ENCODE measurements at regions not wholly inside any gene's neighbourhood (a gene's known extent, or its start where the extent isn't known, plus 50 kb on each side); places are given as distances from the start of the nearest gene placed in this dataset.
A peak's percentile ranks its signal among the peaks of the same experiment; 100 is the strongest.

GRCh38 chr3:36312351-36312750, 68.0 kb upstream of the STAC start:
- H3K27me3 ChIP-seq (ENCODE audit: insufficient read depth, low read length, poor library complexity): no peaks in the 10 kb centered on the region
- no peaks in the 10 kb centered on the region for H3K4me1 ChIP-seq (ENCODE audit: control insufficient read depth, low read depth, low read length)
- peak; percentile 65 for DNase-seq
- H2BK15ac ChIP-seq (replicated peaks; ENCODE audit: low read depth): no peak overlapping the region
- no peak overlapping the region for H2AK5ac ChIP-seq (ENCODE audit: low read length)
- H3K56ac ChIP-seq (ENCODE audit: low read length): no peak overlapping the region
- no peak overlapping the region for H3K27ac ChIP-seq (ENCODE audit: low read depth, low read length)
- no peak overlapping the region for H4K8ac ChIP-seq (ENCODE audit: low read depth, low read length)
- no peaks in the 10 kb centered on the region for H3K79me2 ChIP-seq (ENCODE audit: control insufficient read depth, insufficient read depth, low read length)
- H3K4me2 ChIP-seq (ENCODE audit: low read length): no peak overlapping the region
- no peak overlapping the region for H3K4me3 ChIP-seq (ENCODE audit: low read length)
- no peak overlapping the region for H3K4ac ChIP-seq (ENCODE audit: low read depth, low read length)
- H2BK120ac ChIP-seq (ENCODE audit: low read depth, low read length): no peak overlapping the region
- no peak overlapping the region for H4K5ac ChIP-seq (ENCODE audit: low read length)
- H3K9ac ChIP-seq (ENCODE audit: low read length): no peak overlapping the region
- H3K36me3 ChIP-seq (ENCODE audit: control insufficient read depth, insufficient read depth, low read length): no peaks in the 10 kb centered on the region
- no peak overlapping the region for H3K18ac ChIP-seq (ENCODE audit: low read length)
- no peak overlapping the region for H2BK5ac ChIP-seq (ENCODE audit: low read length)
- no peaks in the 10 kb centered on the region for H3K79me1 ChIP-seq (ENCODE audit: low read length)
- H3K23ac ChIP-seq (ENCODE audit: low read length): no peak overlapping the region

GRCh38 chr3:36317915-36318314, 62.4 kb upstream of the STAC start:
- Histone ChIP-seq H3K9ac (ENCODE audit: low read length) (no peak overlapping the region), H3K79me1 (ENCODE audit: low read length) (no peaks in the 10 kb centered on the region), H2BK15ac (replicated peaks; ENCODE audit: low read depth) (no peak overlapping the region), H3K56ac (ENCODE audit: low read length) (no peak overlapping the region), H2BK120ac (ENCODE audit: low read depth, low read length) (no peak overlapping the region), H3K4ac (ENCODE audit: low read depth, low read length) (no peak overlapping the region), H3K4me1 (ENCODE audit: control insufficient read depth, low read depth, low read length) (peaks cover 5% of the 10 kb centered on the region), H3K27me3 (ENCODE audit: insufficient read depth, low read length, poor library complexity) (no peaks in the 10 kb centered on the region), H3K23ac (ENCODE audit: low read length) (no peak overlapping the region), H4K8ac (ENCODE audit: low read depth, low read length) (no peak overlapping the region), H3K27ac (ENCODE audit: low read depth, low read length) (no peak overlapping the region), H3K36me3 (ENCODE audit: control insufficient read depth, insufficient read depth, low read length) (no peaks in the 10 kb centered on the region), H3K4me2 (ENCODE audit: low read length) (no peak overlapping the region), H3K4me3 (ENCODE audit: low read length) (no peak overlapping the region), H3K79me2 (ENCODE audit: control insufficient read depth, insufficient read depth, low read length) (no peaks in the 10 kb centered on the region), H2AK5ac (ENCODE audit: low read length) (no peak overlapping the region), H4K5ac (ENCODE audit: low read length) (no peak overlapping the region), H3K18ac (ENCODE audit: low read length) (no peak overlapping the region), H2BK5ac (ENCODE audit: low read length) (no peak overlapping the region)
- WGBS (ENCODE audit: extremely low coverage, insufficient coverage, low lambda C conversion rate): no CpG with 5 or more reads among the region's 3 CpGs
- DNase-seq: no peak

GRCh38 chr3:36318621-36319200, 61.6 kb upstream of the STAC start:
- Histone ChIP-seq H3K18ac (ENCODE audit: low read length) (peak overlapping the region; percentile 4), H3K79me1 (ENCODE audit: low read length) (no peaks in the 10 kb centered on the region), H2BK120ac (ENCODE audit: low read depth, low read length) (no peak overlapping the region), H3K23ac (ENCODE audit: low read length) (no peak overlapping the region), H3K27ac (ENCODE audit: low read depth, low read length) (no peak overlapping the region), H3K4me1 (ENCODE audit: control insufficient read depth, low read depth, low read length) (peaks cover 5% of the 10 kb centered on the region), H3K4me2 (ENCODE audit: low read length) (no peak overlapping the region), H3K4me3 (ENCODE audit: low read length) (no peak overlapping the region), H2BK15ac (replicated peaks; ENCODE audit: low read depth) (no peak overlapping the region), H3K36me3 (ENCODE audit: control insufficient read depth, insufficient read depth, low read length) (no peaks in the 10 kb centered on the region), H2AK5ac (ENCODE audit: low read length) (no peak overlapping the region), H2BK5ac (ENCODE audit: low read length) (no peak overlapping the region), H3K27me3 (ENCODE audit: insufficient read depth, low read length, poor library complexity) (no peaks in the 10 kb centered on the region), H4K8ac (ENCODE audit: low read depth, low read length) (no peak overlapping the region), H3K79me2 (ENCODE audit: control insufficient read depth, insufficient read depth, low read length) (no peaks in the 10 kb centered on the region), H3K56ac (ENCODE audit: low read length) (no peak overlapping the region), H3K9ac (ENCODE audit: low read length) (no peak overlapping the region), H4K5ac (ENCODE audit: low read length) (no peak overlapping the region), H3K4ac (ENCODE audit: low read depth, low read length) (no peak overlapping the region)
- DNase-seq: no peak
- WGBS (ENCODE audit: extremely low coverage, insufficient coverage, low lambda C conversion rate): no CpG with 5 or more reads among the region's 3 CpGs

- Histone ChIP-seq H3K23ac (ENCODE audit: low read length) (no peak overlapping the region), H3K27ac (ENCODE audit: low read depth, low read length) (no peak overlapping the region), H3K56ac (ENCODE audit: low read length) (no peak overlapping the region), H4K8ac (ENCODE audit: low read depth, low read length) (no peak overlapping the region), H3K9ac (ENCODE audit: low read length) (no peak overlapping the region), H3K4me1 (ENCODE audit: control insufficient read depth, low read depth, low read length) (peaks cover 5% of the 10 kb centered on the region), H2BK120ac (ENCODE audit: low read depth, low read length) (no peak overlapping the region), H2AK5ac (ENCODE audit: low read length) (no peak overlapping the region), H3K36me3 (ENCODE audit: control insufficient read depth, insufficient read depth, low read length) (no peaks in the 10 kb centered on the region), H2BK5ac (ENCODE audit: low read length) (no peak overlapping the region), H3K4me2 (ENCODE audit: low read length) (no peak overlapping the region), H4K5ac (ENCODE audit: low read length) (no peak overlapping the region), H2BK15ac (replicated peaks; ENCODE audit: low read depth) (no peak overlapping the region), H3K79me1 (ENCODE audit: low read length) (no peaks in the 10 kb centered on the region), H3K4ac (ENCODE audit: low read depth, low read length) (no peak overlapping the region), H3K4me3 (ENCODE audit: low read length) (no peak overlapping the region), H3K18ac (ENCODE audit: low read length) (no peak overlapping the region), H3K27me3 (ENCODE audit: insufficient read depth, low read length, poor library complexity) (no peaks in the 10 kb centered on the region), H3K79me2 (ENCODE audit: control insufficient read depth, insufficient read depth, low read length) (no peaks in the 10 kb centered on the region)
- no CpG with 5 or more reads among the region's 1 CpG for WGBS (ENCODE audit: extremely low coverage, insufficient coverage, low lambda C conversion rate)
- DNase-seq: peak; percentile 84
Measured at GRCh38 chr3:36319680-36320079, 60.6 kb upstream of the STAC start.

Measured in mesendoderm (in vitro differentiated cells).